ENCODE measurements at regions not wholly inside any gene's neighbourhood (a gene's known extent, or its start where the extent isn't known, plus 50 kb on each side); places are given as distances from the start of the nearest gene placed in this dataset.
"Not testable (repeated sequence)": the region's sequence is repeated elsewhere in the genome, so short reads cannot be mapped to it uniquely, and the experiment has no call there.

- H3K36me3 Mint-ChIP-seq (ENCODE audit: low read depth) = no peaks in the 10 kb centered on the region
- H3K27me3 Mint-ChIP-seq (ENCODE audit: low read depth) = peaks cover 18% of the 10 kb centered on the region
- no peak overlapping the region for H3K27ac Mint-ChIP-seq
- no peak overlapping the region for H3K4me3 Mint-ChIP-seq
- peaks cover 3% of the 10 kb centered on the region for H3K4me1 Mint-ChIP-seq (ENCODE audit: low read depth)
- H3K9me3 Mint-ChIP-seq = no peaks in the 10 kb centered on the region
These were observed 236.2 kb downstream of the SKIDA1 start for GRCh38 chr10:21289271-21289670.

- Mint-ChIP-seq H3K36me3 (ENCODE audit: low read depth) (no peaks in the 10 kb centered on the region), H3K27ac (no peak overlapping the region), H3K4me1 (ENCODE audit: low read depth) (no peaks in the 10 kb centered on the region), H3K9me3 (no peaks in the 10 kb centered on the region), H3K27me3 (ENCODE audit: low read depth) (no peaks in the 10 kb centered on the region), H3K4me3 (no peak overlapping the region)
These were observed 239.6 kb downstream of the SKIDA1 start for GRCh38 chr10:21285742-21286331.

GRCh38 chr10:21285207-21285606 is 240.3 kb downstream of the SKIDA1 start:
- Mint-ChIP-seq H3K27me3 (ENCODE audit: low read depth) (no peaks in the 10 kb centered on the region), H3K4me3 (no peak overlapping the region), H3K9me3 (no peaks in the 10 kb centered on the region), H3K27ac (no peak overlapping the region), H3K4me1 (ENCODE audit: low read depth) (no peaks in the 10 kb centered on the region), H3K36me3 (ENCODE audit: low read depth) (no peaks in the 10 kb centered on the region)

- Mint-ChIP-seq H3K27me3 (ENCODE audit: low read depth) (no peaks in the 10 kb centered on the region), H3K36me3 (ENCODE audit: low read depth) (no peaks in the 10 kb centered on the region), H3K4me1 (ENCODE audit: low read depth) (no peaks in the 10 kb centered on the region), H3K4me3 (no peak overlapping the region), H3K27ac (no peak overlapping the region), H3K9me3 (no peaks in the 10 kb centered on the region)
These were observed 241.2 kb downstream of the SKIDA1 start for GRCh38 chr10:21284301-21284700.

GRCh38 chr10:21283053-21283452 is 242.4 kb downstream of the SKIDA1 start:
- H3K4me3 Mint-ChIP-seq; H3K27ac Mint-ChIP-seq; H3K4me1 Mint-ChIP-seq (ENCODE audit: low read depth); H3K36me3 Mint-ChIP-seq (ENCODE audit: low read depth); H3K27me3 Mint-ChIP-seq (ENCODE audit: low read depth); H3K9me3 Mint-ChIP-seq: not testable (repeated sequence)

- Mint-ChIP-seq H3K4me3 (no peak overlapping the region), H3K9me3 (no peaks in the 10 kb centered on the region), H3K36me3 (ENCODE audit: low read depth) (no peaks in the 10 kb centered on the region), H3K4me1 (ENCODE audit: low read depth) (no peaks in the 10 kb centered on the region), H3K27ac (no peak overlapping the region), H3K27me3 (ENCODE audit: low read depth) (no peaks in the 10 kb centered on the region)
These were observed 243.6 kb downstream of the SKIDA1 start for GRCh38 chr10:21281765-21282484.

- no peaks in the 10 kb centered on the region for H3K9me3 Mint-ChIP-seq
- H3K27ac Mint-ChIP-seq = no peak overlapping the region
- H3K36me3 Mint-ChIP-seq (ENCODE audit: low read depth) = no peaks in the 10 kb centered on the region
- no peaks in the 10 kb centered on the region for H3K27me3 Mint-ChIP-seq (ENCODE audit: low read depth)
- no peak overlapping the region for H3K4me3 Mint-ChIP-seq
- no peaks in the 10 kb centered on the region for H3K4me1 Mint-ChIP-seq (ENCODE audit: low read depth)
These were observed 244.4 kb downstream of the SKIDA1 start for GRCh38 chr10:21280971-21281572.

GRCh38 chr10:21280037-21280436 is 245.4 kb downstream of the SKIDA1 start:
- Mint-ChIP-seq H3K4me1 (ENCODE audit: low read depth) (no peaks in the 10 kb centered on the region), H3K27ac (no peak overlapping the region), H3K9me3 (no peaks in the 10 kb centered on the region), H3K4me3 (no peak overlapping the region), H3K36me3 (ENCODE audit: low read depth) (no peaks in the 10 kb centered on the region), H3K27me3 (ENCODE audit: low read depth) (no peaks in the 10 kb centered on the region)

GRCh38 chr10:21279217-21279575 is 246.3 kb downstream of the SKIDA1 start:
- no peaks in the 10 kb centered on the region for H3K4me1 Mint-ChIP-seq (ENCODE audit: low read depth)
- H3K9me3 Mint-ChIP-seq = no peaks in the 10 kb centered on the region
- no peaks in the 10 kb centered on the region for H3K27me3 Mint-ChIP-seq (ENCODE audit: low read depth)
- H3K27ac Mint-ChIP-seq = no peak overlapping the region
- H3K36me3 Mint-ChIP-seq (ENCODE audit: low read depth) = no peaks in the 10 kb centered on the region
- no peak overlapping the region for H3K4me3 Mint-ChIP-seq

GRCh38 chr10:21278491-21279216 is 246.8 kb downstream of the SKIDA1 start:
- no peak overlapping the region for H3K27ac Mint-ChIP-seq
- no peaks in the 10 kb centered on the region for H3K36me3 Mint-ChIP-seq (ENCODE audit: low read depth)
- H3K4me3 Mint-ChIP-seq = no peak overlapping the region
- H3K4me1 Mint-ChIP-seq (ENCODE audit: low read depth) = no peaks in the 10 kb centered on the region
- no peaks in the 10 kb centered on the region for H3K27me3 Mint-ChIP-seq (ENCODE audit: low read depth)
- no peaks in the 10 kb centered on the region for H3K9me3 Mint-ChIP-seq

- H3K36me3 Mint-ChIP-seq (ENCODE audit: low read depth) = no peaks in the 10 kb centered on the region
- no peaks in the 10 kb centered on the region for H3K9me3 Mint-ChIP-seq
- H3K4me1 Mint-ChIP-seq (ENCODE audit: low read depth) = no peaks in the 10 kb centered on the region
These were observed 252.0 kb downstream of the SKIDA1 start for GRCh38 chr10:21273400-21273968.

GRCh38 chr10:21272643-21273399 is 252.7 kb downstream of the SKIDA1 start:
- Mint-ChIP-seq H3K9me3 (no peaks in the 10 kb centered on the region), H3K27ac (no peak overlapping the region), H3K4me3 (no peak overlapping the region), H3K27me3 (ENCODE audit: low read depth) (no peaks in the 10 kb centered on the region), H3K4me1 (ENCODE audit: low read depth) (no peaks in the 10 kb centered on the region), H3K36me3 (ENCODE audit: low read depth) (no peaks in the 10 kb centered on the region)

More at GRCh38 chr10:21273400-21273968, 252.0 kb downstream of the SKIDA1 start:
- Mint-ChIP-seq H3K4me3 (no peak overlapping the region), H3K27me3 (ENCODE audit: low read depth) (no peaks in the 10 kb centered on the region), H3K27ac (no peak overlapping the region)

- Mint-ChIP-seq H3K4me3 (no peak overlapping the region), H3K4me1 (ENCODE audit: low read depth) (no peaks in the 10 kb centered on the region), H3K27ac (no peak overlapping the region), H3K9me3 (no peaks in the 10 kb centered on the region), H3K36me3 (ENCODE audit: low read depth) (no peaks in the 10 kb centered on the region), H3K27me3 (ENCODE audit: low read depth) (no peaks in the 10 kb centered on the region)
These were observed 254.5 kb downstream of the SKIDA1 start for GRCh38 chr10:21270976-21271375.

- Mint-ChIP-seq H3K27me3 (ENCODE audit: low read depth) (no peaks in the 10 kb centered on the region), H3K4me3 (no peak overlapping the region), H3K4me1 (ENCODE audit: low read depth) (no peaks in the 10 kb centered on the region), H3K36me3 (ENCODE audit: low read depth) (no peaks in the 10 kb centered on the region), H3K9me3 (no peaks in the 10 kb centered on the region), H3K27ac (no peak overlapping the region)
These were observed 256.2 kb downstream of the SKIDA1 start for GRCh38 chr10:21269289-21269688.

All from T-helper 1 cell treated with Interleukin-12 subunit alpha and Interleukin-12 subunit beta and Interleukin-4 antibody, amounts not matched to agents 30 μg/mL and 1 μg/mL, for 36 hours (primary cell).